D721Med (cell line): ENCODE measurements at regions not wholly inside any gene's neighbourhood (a gene's known extent, or its start where the extent isn't known, plus 50 kb on each side); places are given as distances from the start of the nearest gene placed in this dataset.

Experiments
- DNase-seq: peaks from one replicate; pipeline ENCODE4 v3.0.0; 2011; ENCODE audit warnings: low spot score; ENCODE audit not compliant: insufficient read length
- FAIRE-seq: peaks from 2 replicates; lab custom pipeline; 2011; peaks lifted over from hg19 to GRCh38; lab: Jason Lieb, UNC
- TF ChIP-seq, protein P1 (sequence below): IDR thresholded peaks from 2 replicates; pipeline ENCODE4 v1.5.1; 2012; ENCODE audit warnings: mild to moderate bottlenecking, control low read depth; ENCODE audit not compliant: insufficient read depth; ENCODE audit errors: missing control alignments

DNA sequence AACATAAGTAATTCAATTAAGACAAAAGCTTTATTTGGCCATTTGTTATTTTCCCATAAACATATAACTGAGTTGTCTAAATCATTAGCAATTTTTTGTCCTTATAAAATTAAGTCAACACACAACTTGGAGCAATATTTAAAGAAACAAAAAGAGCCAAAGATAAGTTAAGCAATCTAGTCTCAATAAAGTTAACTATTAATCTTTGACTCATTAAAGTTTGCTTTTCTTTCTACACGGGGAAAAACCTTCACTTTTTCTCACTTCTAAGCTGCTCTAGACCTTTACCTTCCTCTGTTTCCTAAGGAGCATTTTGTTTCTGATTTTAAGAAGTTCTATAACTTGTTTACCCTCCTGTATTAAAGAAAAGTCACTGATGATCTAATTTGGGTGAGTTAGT is 867.1 kb upstream of the PHF14 start:
- TF ChIP-seq, protein P1, sequence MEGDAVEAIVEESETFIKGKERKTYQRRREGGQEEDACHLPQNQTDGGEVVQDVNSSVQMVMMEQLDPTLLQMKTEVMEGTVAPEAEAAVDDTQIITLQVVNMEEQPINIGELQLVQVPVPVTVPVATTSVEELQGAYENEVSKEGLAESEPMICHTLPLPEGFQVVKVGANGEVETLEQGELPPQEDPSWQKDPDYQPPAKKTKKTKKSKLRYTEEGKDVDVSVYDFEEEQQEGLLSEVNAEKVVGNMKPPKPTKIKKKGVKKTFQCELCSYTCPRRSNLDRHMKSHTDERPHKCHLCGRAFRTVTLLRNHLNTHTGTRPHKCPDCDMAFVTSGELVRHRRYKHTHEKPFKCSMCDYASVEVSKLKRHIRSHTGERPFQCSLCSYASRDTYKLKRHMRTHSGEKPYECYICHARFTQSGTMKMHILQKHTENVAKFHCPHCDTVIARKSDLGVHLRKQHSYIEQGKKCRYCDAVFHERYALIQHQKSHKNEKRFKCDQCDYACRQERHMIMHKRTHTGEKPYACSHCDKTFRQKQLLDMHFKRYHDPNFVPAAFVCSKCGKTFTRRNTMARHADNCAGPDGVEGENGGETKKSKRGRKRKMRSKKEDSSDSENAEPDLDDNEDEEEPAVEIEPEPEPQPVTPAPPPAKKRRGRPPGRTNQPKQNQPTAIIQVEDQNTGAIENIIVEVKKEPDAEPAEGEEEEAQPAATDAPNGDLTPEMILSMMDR = no peak
- no peak for FAIRE-seq
- no peak for DNase-seq

- TF ChIP-seq, protein P1 = no peak
- no peak for DNase-seq
- FAIRE-seq = no peak
Observed at GRCh38 chr7:10116511-10116910, 857.2 kb upstream of the PHF14 start.

- no peak for DNase-seq
- FAIRE-seq = no peak
- TF ChIP-seq, protein P1 = no peak
Observed at GRCh38 chr7:10117815-10118214, 855.9 kb upstream of the PHF14 start.

DNA sequence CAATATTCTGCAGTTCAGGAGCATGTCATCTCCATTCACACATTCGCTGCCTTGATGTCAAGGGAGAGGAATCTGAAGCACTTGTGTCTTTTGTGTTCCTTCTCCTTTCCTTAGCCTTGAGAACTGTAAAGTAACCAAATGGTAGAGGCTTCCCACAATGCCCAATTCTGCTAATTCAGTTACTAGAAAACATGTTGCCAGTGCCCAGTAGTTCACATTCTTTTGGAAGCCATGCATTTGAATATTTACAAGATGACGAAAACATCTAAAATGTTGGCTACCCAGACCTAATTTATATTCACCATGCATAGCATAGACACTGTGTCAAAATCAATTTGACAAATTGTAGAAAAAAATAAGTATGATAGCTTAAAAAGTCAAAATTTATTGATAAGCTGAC is 852.7 kb upstream of the PHF14 start:
- FAIRE-seq (no peak), DNase-seq (no peak)
- TF ChIP-seq, protein P1 = no peak

DNA sequence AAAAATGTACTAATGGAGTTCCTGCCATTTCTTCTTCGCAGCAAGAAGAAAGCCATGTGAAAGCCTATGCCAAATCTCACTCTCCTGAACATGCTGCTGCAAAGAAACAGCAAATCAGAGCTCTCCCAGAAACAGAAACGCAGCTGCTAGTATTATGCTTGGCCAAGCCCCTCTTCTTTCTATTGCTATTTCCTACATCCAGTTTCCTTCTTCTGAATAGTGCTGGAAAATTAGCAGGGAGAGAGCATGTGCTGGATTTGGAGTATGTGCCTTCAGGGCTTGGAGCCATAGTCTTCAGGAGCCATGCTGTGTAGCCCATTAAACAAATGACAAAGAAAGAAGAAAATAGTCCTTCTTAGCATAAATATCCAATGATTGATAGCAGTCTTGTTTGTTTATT is 852.0 kb upstream of the PHF14 start:
- DNase-seq (no peak), FAIRE-seq (no peak)
- TF ChIP-seq, protein P1 = no peak

DNA sequence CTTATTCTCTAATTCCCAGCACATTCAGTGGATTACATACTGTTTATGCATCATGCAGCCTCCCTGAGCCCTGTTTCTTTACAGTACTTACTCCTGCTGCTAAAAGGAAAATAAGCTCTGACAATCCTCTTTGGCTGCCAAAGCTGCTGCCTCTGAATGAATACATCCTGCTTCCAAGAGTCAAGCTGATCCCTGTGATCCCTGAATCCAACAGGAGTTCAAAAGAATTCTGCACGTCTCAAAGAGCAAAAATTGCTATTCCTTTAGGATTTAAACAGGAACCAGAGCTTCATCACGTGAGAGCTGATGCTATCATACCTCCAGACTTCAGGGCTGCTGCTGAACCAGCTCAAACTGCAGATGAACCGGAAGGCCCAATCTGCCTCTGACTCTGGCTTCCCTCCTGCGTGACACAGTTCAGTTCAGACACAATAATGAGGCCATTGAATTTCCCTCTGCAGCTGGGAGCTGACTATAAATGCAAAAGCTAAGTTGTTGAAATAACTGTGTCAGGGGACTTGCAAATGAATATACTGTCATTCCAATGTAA is 851.0 kb upstream of the PHF14 start:
- TF ChIP-seq, protein P1 = no peak
- FAIRE-seq (peak; percentile 96), DNase-seq (no peak)

DNA sequence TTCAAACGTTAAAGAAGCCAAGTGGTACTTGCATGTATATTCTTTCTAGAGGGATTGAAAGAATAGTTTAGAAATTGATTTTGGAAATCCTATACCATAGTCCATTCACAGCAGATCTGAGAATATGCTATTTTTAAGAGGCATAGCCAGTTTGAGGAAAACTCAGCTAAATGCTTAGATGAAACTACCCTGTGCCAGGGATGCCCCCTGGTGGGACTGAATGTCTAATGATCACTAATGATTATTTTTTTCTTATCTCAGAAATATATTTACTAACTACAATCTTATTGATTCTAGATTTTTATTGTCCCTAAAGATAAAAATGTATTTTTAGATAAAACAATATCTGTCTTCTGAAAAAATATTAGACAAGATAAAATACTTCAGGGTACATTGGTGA is 844.9 kb upstream of the PHF14 start:
- TF ChIP-seq, protein P1 = peak; percentile 61
- DNase-seq = no peak

More for the DNA sequence above, 844.9 kb upstream of the PHF14 start:
- no peak for FAIRE-seq
